ENCODE measurements at regions not wholly inside any gene's neighbourhood (a gene's known extent, or its start where the extent isn't known, plus 50 kb on each side); places are given as distances from the start of the nearest gene placed in this dataset.
"Not testable (repeated sequence)": the region's sequence is repeated elsewhere in the genome, so short reads cannot be mapped to it uniquely, and the experiment has no call there.

- TF ChIP-seq FOXP2 (optimal IDR thresholded peaks at IDR 0.05; ENCODE audit: control extremely low read depth, extremely low read length, insufficient read depth), result no peak
- TF ChIP-seq POLR2AphosphoS5 (IDR thresholded peaks at IDR 0.05; ENCODE audit: borderline replicate concordance, low read depth, low read length), result no peak
- TF ChIP-seq EZH2 (IDR thresholded peaks at IDR 0.05), result no peak
Observed at GRCh38 chr10:47165168-47165710, 134.8 kb upstream of the GDF10 start.

GRCh38 chr10:47165711-47166404 lies 134.1 kb upstream of the GDF10 start:
- no peak overlapping the region for H3K9ac ChIP-seq (ENCODE audit: insufficient read length)
- peak overlapping the region; percentile 55 for H3K4me3 ChIP-seq
- H3K9me3 ChIP-seq (ENCODE audit: low read depth, low read length), result no peaks in the 10 kb centered on the region
- no peak; the same call in 1 of the 2 replicates for TF ChIP-seq POLR2AphosphoS5 (IDR thresholded peaks at IDR 0.05; ENCODE audit: borderline replicate concordance, low read depth, low read length)
- TF ChIP-seq EZH2 (IDR thresholded peaks at IDR 0.05), result no peak
- no peak for TF ChIP-seq FOXP2 (optimal IDR thresholded peaks at IDR 0.05; ENCODE audit: control extremely low read depth, extremely low read length, insufficient read depth)
- peak overlapping the region; percentile 50 for H3K27ac ChIP-seq
- H3K36me3 ChIP-seq (ENCODE audit: insufficient read depth, low read length), result no peaks in the 10 kb centered on the region
- DNase-seq (ENCODE audit: low read depth, low spot score), result peak; percentile 53

More at GRCh38 chr10:47165168-47165710, 134.8 kb upstream of the GDF10 start:
- H3K27ac ChIP-seq, result no peak overlapping the region
- DNase-seq (ENCODE audit: low read depth, low spot score), result no peak
- H3K4me3 ChIP-seq, result peak overlapping the region; percentile 55
- no peaks in the 10 kb centered on the region for H3K36me3 ChIP-seq (ENCODE audit: insufficient read depth, low read length)
- no peaks in the 10 kb centered on the region for H3K9me3 ChIP-seq (ENCODE audit: low read depth, low read length)
- no peak overlapping the region for H3K9ac ChIP-seq (ENCODE audit: insufficient read length)

- no peak for TF ChIP-seq FOXP2 (optimal IDR thresholded peaks at IDR 0.05; ENCODE audit: control extremely low read depth, extremely low read length, insufficient read depth)
- no peak for TF ChIP-seq POLR2AphosphoS5 (IDR thresholded peaks at IDR 0.05; ENCODE audit: borderline replicate concordance, low read depth, low read length)
- TF ChIP-seq EZH2 (IDR thresholded peaks at IDR 0.05), result no peak
- H3K4me3 ChIP-seq, result no peak overlapping the region; the same call in 1 of the 2 replicates
- H3K9ac ChIP-seq (ENCODE audit: insufficient read length), result no peak overlapping the region
- H3K36me3 ChIP-seq (ENCODE audit: insufficient read depth, low read length), result no peaks in the 10 kb centered on the region
- H3K9me3 ChIP-seq (ENCODE audit: low read depth, low read length), result no peaks in the 10 kb centered on the region
- DNase-seq (ENCODE audit: low read depth, low spot score), result no peak
- H3K27ac ChIP-seq, result peak overlapping the region; percentile 50; the same call in 1 of the 2 replicates
Observed at GRCh38 chr10:47166405-47166777, 133.6 kb upstream of the GDF10 start.

- H3K9me3 ChIP-seq (ENCODE audit: low read depth, low read length); DNase-seq (ENCODE audit: low read depth, low spot score); H3K4me3 ChIP-seq; H3K27ac ChIP-seq; H3K9ac ChIP-seq (ENCODE audit: insufficient read length); H3K36me3 ChIP-seq (ENCODE audit: insufficient read depth, low read length): not testable (repeated sequence)
Observed at GRCh38 chr10:47166808-47167581, 133.0 kb upstream of the GDF10 start.

GRCh38 chr10:47167591-47167990 lies 132.4 kb upstream of the GDF10 start:
- Histone ChIP-seq H3K9me3 (ENCODE audit: low read depth, low read length) (no peaks in the 10 kb centered on the region), H3K9ac (ENCODE audit: insufficient read length) (no peak overlapping the region), H3K4me3 (no peak overlapping the region), H3K27ac (no peak overlapping the region), H3K36me3 (ENCODE audit: insufficient read depth, low read length) (no peaks in the 10 kb centered on the region)
- TF ChIP-seq POLR2AphosphoS5 (IDR thresholded peaks at IDR 0.05; ENCODE audit: borderline replicate concordance, low read depth, low read length) (no peak), EZH2 (IDR thresholded peaks at IDR 0.05) (no peak), FOXP2 (optimal IDR thresholded peaks at IDR 0.05; ENCODE audit: control extremely low read depth, extremely low read length, insufficient read depth) (no peak)
- DNase-seq (ENCODE audit: low read depth, low spot score), result no peak

GRCh38 chr10:47169581-47169980 lies 130.4 kb upstream of the GDF10 start:
- no peak for DNase-seq (ENCODE audit: low read depth, low spot score)
- no peak overlapping the region for H3K27ac ChIP-seq
- H3K4me3 ChIP-seq, result no peak overlapping the region

GRCh38 chr10:47173929-47174442 lies 126.0 kb upstream of the GDF10 start:
- TF ChIP-seq EZH2 (IDR thresholded peaks at IDR 0.05) (no peak), FOXP2 (optimal IDR thresholded peaks at IDR 0.05; ENCODE audit: control extremely low read depth, extremely low read length, insufficient read depth) (no peak), POLR2AphosphoS5 (IDR thresholded peaks at IDR 0.05; ENCODE audit: borderline replicate concordance, low read depth, low read length) (no peak)
- Histone ChIP-seq H3K27ac (peak overlapping the region; percentile 19; the same call in 1 of the 2 replicates), H3K36me3 (ENCODE audit: insufficient read depth, low read length) (no peaks in the 10 kb centered on the region), H3K9ac (ENCODE audit: insufficient read length) (no peak overlapping the region), H3K9me3 (ENCODE audit: low read depth, low read length) (no peaks in the 10 kb centered on the region), H3K4me3 (no peak overlapping the region)
- DNase-seq (ENCODE audit: low read depth, low spot score), result no peak

More at GRCh38 chr10:47169581-47169980, 130.4 kb upstream of the GDF10 start:
- Histone ChIP-seq H3K9me3 (ENCODE audit: low read depth, low read length) (no peaks in the 10 kb centered on the region), H3K36me3 (ENCODE audit: insufficient read depth, low read length) (no peaks in the 10 kb centered on the region), H3K9ac (ENCODE audit: insufficient read length) (no peak overlapping the region)
- TF ChIP-seq EZH2 (IDR thresholded peaks at IDR 0.05), result no peak
- no peak for TF ChIP-seq FOXP2 (optimal IDR thresholded peaks at IDR 0.05; ENCODE audit: control extremely low read depth, extremely low read length, insufficient read depth)
- no peak for TF ChIP-seq POLR2AphosphoS5 (IDR thresholded peaks at IDR 0.05; ENCODE audit: borderline replicate concordance, low read depth, low read length)

All from SK-N-MC (cell line).